ENCODE measurements at regions not wholly inside any gene's neighbourhood (a gene's known extent, or its start where the extent isn't known, plus 50 kb on each side); places are given as distances from the start of the nearest gene placed in this dataset.

DNA sequence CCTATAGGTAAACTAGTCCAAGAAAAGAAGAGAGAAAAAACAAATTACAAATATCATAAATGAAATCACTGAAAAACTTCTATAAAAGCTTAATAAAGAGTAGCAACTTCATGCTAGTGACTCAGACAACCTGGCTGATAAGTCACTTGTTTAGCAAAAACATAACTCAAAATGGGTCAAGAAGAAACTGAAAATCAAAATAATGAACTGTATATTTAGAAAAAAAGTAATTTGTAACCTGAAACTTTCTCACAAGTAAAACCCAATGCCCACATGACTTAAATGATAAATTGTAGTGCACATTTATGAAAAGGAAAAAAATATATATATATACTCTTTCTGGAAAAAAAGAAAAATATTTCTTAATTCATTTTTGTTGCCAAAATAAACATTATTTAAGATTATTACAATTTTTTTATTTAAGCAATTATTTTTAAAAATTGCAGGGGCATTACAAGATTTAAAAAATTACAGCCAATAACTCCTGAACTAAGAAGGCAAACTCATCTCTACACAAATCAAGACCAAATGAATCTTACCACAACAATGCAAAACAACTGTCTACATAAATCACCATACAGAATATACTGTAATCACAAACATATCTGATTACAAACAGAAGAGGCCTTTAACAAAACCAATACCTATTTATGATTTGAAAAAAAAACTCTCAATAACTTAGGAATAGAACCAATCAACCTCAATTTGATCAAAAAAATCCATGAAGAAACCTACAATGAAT is 406.3 kb downstream of the CDH7 start:
- TF ChIP-seq, protein P1, sequence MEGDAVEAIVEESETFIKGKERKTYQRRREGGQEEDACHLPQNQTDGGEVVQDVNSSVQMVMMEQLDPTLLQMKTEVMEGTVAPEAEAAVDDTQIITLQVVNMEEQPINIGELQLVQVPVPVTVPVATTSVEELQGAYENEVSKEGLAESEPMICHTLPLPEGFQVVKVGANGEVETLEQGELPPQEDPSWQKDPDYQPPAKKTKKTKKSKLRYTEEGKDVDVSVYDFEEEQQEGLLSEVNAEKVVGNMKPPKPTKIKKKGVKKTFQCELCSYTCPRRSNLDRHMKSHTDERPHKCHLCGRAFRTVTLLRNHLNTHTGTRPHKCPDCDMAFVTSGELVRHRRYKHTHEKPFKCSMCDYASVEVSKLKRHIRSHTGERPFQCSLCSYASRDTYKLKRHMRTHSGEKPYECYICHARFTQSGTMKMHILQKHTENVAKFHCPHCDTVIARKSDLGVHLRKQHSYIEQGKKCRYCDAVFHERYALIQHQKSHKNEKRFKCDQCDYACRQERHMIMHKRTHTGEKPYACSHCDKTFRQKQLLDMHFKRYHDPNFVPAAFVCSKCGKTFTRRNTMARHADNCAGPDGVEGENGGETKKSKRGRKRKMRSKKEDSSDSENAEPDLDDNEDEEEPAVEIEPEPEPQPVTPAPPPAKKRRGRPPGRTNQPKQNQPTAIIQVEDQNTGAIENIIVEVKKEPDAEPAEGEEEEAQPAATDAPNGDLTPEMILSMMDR (conservative IDR thresholded peaks at IDR 0.05 in 1 of 2, IDR thresholded peaks at IDR 0.05 in 1 of 2; ENCODE audit: extremely low read depth in 1 of 2, insufficient read depth in 1 of 2, low read depth in 1 of 2, low read length in 2 of 2): no peak
- TF ChIP-seq EZH2 (IDR thresholded peaks at IDR 0.05; ENCODE audit: borderline replicate concordance, low read length): no peak

Data from mammary epithelial cell (primary cell).